Limb (tissue), 2 donors: ENCODE measurements at regions not wholly inside any gene's neighbourhood (a gene's known extent, or its start where the extent isn't known, plus 50 kb on each side); places are given as distances from the start of the nearest gene placed in this dataset.

ENCODE experiments used
- DNase-seq, 2 donors: peaks; one replicate each; pipeline ENCODE4 v3.0.0-alpha.2; 2016; ENCODE audit errors: extremely low spot score in 2 of 2

DNA sequence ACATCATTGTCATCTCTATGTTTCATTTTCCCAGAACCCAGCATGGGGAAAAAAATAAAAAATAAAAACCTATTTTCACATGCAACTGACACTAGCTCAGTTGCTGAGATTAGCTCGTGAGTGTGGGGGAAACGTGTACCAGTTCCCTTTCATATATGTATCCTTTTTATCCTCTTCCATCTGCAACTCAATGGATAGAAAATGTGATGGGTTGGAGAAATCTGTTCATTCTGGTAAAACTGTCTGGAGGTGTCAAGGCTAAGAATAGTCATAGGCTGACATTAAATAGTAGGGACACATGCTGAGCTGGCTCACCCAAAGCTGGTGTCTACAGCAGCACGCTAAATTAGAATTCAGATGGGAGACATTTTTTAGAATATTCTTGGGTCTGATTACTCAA, 519.3 kb downstream of the ELAVL2 start:
- DNase-seq, result no peak

GRCh38 chr9:23307731-23308513, 518.1 kb downstream of the ELAVL2 start:
- no peak for DNase-seq

DNA sequence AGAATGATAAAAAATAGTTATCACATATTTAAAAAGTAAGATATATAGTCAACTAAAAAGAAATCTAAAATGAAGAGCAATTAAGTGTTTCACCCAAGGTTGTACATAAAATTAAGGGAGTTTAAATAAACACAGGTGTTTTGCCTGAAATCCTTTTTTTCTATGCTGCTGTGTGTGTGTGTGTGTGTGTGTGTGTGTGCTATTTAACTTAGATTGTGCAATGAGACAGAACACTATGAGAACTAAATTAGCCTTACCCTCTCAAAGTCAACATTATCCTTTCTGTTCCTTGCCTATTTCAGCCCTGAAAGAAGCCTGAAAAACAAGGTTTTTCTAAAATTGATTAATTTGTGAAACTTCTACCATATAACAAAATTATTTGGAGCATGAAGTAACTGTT, 516.2 kb downstream of the ELAVL2 start:
- DNase-seq, result no peak

DNA sequence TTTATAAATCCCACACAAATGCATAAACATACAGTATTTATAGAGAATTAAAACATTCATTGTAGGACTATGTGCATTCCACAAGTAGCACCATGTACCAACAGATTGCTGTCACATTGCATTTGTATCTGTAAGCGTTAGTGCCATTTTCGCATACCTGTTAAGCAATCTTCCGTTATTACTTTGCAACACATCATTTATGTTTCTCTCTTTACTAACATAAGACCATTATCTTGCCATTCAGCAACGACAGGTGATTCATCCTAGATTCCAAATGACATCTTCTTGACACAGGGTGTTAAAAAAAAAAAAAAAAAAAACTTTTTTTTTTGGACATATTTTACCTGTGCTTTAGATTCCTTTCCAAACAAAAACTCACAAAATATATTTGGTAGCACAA, 511.8 kb downstream of the ELAVL2 start:
- DNase-seq, result no peak

DNA sequence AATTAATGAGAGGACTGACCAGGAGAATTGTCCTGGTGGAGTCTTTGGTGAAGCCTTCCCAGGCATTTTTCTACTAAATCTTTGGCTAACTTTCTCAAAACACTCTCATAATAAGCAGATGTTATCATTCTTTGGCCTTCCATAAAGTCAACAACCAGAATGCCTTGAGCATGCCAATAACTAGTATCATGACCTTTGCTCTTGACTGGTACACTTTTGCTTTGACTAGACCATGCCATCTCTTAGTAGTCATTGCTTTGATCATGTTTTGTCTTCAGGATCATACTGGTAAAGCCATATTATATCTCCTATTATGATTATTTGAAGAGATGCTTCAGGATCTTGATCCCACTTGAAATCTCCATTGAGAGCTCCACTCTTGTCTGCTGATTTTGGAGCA, 506.9 kb downstream of the ELAVL2 start:
- DNase-seq, result no peak

- peak in 1 of 2 donors; percentile 27 for DNase-seq
Measured at GRCh38 chr9:23321049-23321448, 505.0 kb downstream of the ELAVL2 start.

- DNase-seq, result no peak
Measured at GRCh38 chr9:23322392-23322791, 503.6 kb downstream of the ELAVL2 start.

DNA sequence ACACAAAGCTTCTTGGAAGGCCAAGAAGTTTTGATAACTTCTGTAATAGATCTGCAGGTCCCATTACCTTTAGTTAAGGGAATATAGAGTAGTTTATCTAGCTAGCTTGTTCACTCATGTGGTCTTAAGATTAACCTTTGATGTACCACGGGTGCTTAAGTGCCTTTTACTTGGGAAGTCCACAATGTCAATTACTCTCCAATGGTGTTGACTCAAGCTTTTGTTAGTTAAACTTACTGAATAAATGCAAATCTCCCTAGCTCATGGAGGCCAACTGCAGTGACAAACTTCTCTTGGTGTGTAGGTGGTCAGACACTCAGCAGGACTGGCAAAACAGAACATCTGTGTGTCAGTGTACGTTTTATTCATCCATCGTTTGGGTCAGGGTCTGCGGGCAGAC, 501.5 kb downstream of the ELAVL2 start:
- DNase-seq, result no peak

DNA sequence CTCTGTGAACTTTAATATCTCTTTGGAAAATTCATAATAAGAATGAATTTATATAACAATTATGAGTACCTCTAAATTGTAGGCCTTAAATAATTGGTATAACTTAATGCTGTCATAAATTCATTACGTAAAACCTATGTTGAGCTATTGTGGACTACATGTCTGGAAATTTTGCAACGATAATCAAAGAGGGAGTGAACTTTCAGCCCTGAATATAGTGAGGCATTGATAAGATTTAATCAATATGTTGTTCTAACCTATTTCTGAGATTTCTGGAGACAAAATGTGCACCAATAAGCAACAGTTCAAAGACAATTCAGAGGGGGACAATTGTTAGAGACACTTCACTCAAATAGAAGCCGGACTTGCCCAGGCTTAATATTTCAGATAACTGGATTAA, 499.4 kb downstream of the ELAVL2 start:
- DNase-seq, result no peak

DNA sequence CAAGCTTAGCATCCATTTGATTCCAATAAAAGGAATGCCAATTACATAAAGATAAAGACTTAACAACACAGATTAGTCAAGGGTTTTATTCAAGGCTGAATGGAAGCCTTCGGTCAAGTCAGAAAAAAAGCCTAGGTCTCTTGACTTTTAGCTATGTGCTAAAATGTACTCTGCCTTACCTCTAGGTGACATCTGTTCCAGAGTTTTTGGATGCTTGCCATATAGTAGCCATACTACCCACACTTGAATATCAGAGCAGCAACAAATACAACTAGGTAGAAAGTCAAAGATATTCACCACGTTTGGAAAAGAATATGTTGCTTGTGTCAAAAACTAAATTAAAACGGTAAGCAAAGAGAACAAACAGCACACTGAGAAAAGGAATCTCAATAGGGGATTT, 484.7 kb downstream of the ELAVL2 start:
- DNase-seq, result no peak

DNA sequence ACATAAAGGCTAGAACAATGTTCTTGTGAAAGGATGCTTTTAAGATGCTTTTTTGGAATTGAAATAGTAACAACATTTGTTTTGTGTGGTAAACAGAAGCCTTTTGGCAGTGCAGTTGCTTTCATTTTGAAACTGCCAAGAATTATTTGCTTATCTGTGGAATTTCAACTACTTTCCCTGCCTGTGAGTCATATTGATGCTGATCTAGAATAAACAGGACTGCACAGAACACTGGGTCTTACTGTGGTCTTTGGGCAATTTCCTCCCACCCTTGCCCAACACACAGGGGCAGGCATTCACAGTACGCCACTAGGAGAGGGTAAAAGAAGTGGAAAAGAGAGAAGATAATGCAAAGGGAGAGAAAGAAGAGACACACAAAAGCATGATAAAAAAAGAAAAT, 483.7 kb downstream of the ELAVL2 start:
- DNase-seq, result no peak

DNA sequence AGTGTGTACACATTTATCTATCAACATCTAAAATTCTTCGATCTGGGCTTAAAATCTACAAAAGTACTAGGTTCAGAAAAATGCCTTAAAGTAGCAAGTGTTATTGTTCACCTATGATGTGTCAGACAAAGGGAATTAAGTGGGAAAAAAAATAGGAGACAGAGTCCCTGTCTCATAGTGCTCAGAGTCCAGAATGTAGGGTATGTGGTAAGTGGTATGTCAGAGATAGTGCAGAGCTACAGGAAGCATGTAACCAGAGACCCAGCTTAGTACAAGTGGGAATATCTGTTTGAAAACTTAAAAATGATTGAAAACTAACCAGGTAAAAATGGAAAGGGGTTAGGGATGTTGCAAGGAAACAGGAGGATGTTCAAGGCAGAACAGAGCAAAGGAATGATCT, 482.8 kb downstream of the ELAVL2 start:
- no peak for DNase-seq

- no peak for DNase-seq
Measured at GRCh38 chr9:23361096-23361495, 464.9 kb downstream of the ELAVL2 start.

GRCh38 chr9:23372703-23373102, 453.3 kb downstream of the ELAVL2 start:
- DNase-seq, result no peak

- DNase-seq, result no peak
Measured at GRCh38 chr9:23375511-23375910, 450.5 kb downstream of the ELAVL2 start.

DNA sequence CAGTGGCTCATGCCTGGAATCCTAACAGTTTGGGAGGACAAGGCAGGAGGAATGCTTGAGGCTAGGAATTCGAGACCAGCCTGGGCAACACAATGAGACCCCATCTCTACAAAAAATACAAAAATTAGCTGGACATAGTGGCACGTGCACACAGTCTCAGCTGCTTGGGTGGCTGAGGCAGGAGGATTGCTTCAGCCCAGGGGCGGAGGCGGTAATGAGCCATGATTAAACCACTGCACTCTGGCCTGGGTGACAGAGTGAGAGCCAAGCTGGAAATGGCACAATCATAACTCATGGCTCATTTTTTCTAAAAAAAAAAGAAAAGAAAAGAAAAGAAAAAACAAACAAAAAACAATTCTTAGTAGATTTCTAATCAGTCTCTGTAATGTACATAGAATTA, 446.2 kb downstream of the ELAVL2 start:
- no peak for DNase-seq

DNA sequence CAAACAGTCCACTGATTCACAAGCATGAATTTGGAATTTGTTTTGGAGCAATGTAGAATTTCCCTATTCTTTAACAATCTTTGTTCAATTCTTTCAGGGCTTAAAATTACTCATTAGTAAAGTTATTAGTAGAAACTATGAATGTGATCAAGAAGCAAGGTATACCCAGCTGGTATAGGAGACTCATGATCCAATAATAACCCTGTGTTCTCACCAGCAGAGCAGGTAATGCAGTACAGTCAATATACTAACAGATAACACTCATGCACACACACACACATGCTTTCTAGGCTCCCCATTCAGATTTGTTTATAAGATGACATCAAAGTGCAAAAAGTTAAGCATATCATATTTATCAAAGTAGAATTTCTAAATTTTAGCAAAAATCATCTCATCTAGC, 445.2 kb downstream of the ELAVL2 start:
- DNase-seq, result no peak

DNA sequence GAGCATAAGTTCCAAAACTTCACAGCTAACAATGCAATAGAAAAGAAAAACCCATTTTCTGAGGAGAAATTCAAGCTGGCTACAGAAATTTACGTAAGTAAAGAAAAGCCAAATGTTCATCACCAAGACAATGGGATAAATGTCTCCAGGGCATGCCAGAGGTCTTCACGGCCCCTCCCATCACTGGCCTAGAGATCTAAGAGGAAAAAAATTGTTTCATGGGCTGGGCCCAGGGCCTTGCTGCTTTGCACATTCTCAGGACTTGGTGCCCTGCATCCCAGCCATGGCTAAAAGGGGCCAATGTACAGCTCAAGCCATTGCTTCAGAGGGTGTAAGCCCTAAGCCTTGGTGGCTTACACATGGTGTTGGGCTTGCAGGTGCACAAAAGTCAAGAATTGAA, 443.6 kb downstream of the ELAVL2 start:
- DNase-seq, result no peak

DNA sequence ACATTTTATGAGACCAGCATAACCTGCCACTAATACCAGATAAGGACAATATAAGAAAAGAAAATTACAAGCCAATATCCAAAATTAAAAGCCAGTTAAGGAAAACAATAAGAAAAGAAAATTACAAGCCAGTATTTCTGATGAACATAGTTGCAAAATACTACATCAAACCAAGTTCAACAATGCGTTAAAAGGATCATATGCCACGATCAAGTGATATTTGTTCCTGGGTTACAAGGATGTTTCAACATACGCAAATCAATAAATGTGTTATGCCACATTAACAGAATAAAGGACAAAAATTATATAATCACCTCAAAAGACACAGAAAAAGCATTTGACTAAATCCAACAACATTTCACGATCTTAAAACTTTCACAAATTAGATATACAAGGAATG, 431.9 kb downstream of the ELAVL2 start:
- DNase-seq, result no peak

DNA sequence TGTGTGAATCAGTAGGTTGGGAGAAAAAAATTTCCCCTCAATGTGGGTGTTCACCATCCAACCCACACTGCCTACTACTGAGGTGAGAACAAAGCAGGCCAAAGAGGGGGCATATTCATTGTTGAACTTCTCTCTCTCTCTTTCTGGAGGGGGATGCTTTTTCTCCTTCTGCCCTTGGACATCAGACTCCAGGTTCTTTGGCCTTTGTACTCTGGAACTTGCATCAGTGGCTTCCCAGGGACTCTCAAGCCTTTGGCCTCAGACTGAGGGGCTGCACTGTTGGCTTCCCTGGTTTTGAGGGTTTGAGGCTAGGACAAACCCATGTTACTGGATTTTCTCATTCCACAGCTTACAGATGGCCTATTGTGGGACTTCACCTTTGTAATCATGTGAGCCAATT, 417.2 kb downstream of the ELAVL2 start:
- DNase-seq, result no peak

GRCh38 chr9:23412046-23412445, 414.0 kb downstream of the ELAVL2 start:
- peak in 1 of 2 donors; percentile 25 for DNase-seq

- peak in 1 of 2 donors; percentile 37 for DNase-seq
Measured at GRCh38 chr9:23412458-23412857, 413.6 kb downstream of the ELAVL2 start.

DNA sequence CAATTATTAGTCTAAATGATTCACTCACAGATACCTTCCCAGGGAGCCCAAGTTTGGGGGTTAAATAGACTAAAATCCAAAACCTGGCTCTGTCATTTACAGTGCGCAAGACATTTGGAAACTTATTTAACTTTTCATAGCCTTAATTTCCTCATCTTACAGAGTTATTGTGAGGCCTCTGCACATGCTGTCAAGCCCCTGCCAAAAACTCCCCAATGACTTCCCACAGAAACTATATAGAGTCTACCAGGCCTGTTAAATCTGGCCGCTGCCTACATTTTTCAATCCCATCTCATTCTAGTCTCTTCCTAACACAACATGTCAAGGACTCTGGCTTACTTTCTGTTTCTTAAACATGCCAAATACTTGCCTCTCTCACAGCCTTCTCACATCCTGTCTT, 412.5 kb downstream of the ELAVL2 start:
- peak in 1 of 2 donors; percentile 32 for DNase-seq

GRCh38 chr9:23423999-23424398, 402.0 kb downstream of the ELAVL2 start:
- no peak for DNase-seq
